C4-2B (cell line): ENCODE measurements at regions not wholly inside any gene's neighbourhood (a gene's known extent, or its start where the extent isn't known, plus 50 kb on each side); places are given as distances from the start of the nearest gene placed in this dataset.

Experiments used
- H3K27ac ChIP-seq: fragments of 450-650 bp; 2 replicates; pipeline ENCODE4 v1.5.1; 2017
- CTCF ChIP-seq: fragments of 450-650 bp; conservative IDR thresholded peaks from 2 replicates; pipeline ENCODE4 v1.5.1; 2017; ENCODE audit warnings: mild to moderate bottlenecking
- ZFX ChIP-seq: fragments of 450-650 bp; IDR thresholded peaks from 2 replicates; pipeline ENCODE4 v1.6.1; 2017

DNA sequence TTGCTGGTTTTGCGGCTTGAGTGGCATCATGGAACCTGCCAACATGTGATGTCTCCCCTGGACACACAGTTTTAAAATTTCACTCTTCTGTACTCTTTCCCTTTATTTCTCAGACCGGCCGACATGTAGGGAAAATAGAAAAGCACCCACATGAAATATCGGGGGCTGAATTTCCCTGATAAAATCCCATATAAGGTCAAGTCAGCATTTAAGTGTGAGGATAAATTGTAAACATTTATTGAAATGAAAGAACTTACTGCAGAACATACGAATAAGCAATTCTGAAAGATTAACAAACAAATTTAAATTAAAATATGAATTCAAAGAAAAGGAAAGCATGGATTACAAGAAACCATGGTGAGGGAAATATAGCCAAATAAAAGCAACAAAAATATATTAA is 345.5 kb downstream of the EPHA7 start:
- TF ChIP-seq CTCF (no peak), ZFX (no peak)
- H3K27ac ChIP-seq: no peak overlapping the region

GRCh38 chr6:93069856-93070255 is 349.5 kb downstream of the EPHA7 start:
- no peak for TF ChIP-seq CTCF
- TF ChIP-seq ZFX: no peak
- no peak overlapping the region for H3K27ac ChIP-seq

GRCh38 chr6:93059911-93060310 is 359.4 kb downstream of the EPHA7 start:
- TF ChIP-seq CTCF (no peak), ZFX (no peak)
- no peak overlapping the region for H3K27ac ChIP-seq

DNA sequence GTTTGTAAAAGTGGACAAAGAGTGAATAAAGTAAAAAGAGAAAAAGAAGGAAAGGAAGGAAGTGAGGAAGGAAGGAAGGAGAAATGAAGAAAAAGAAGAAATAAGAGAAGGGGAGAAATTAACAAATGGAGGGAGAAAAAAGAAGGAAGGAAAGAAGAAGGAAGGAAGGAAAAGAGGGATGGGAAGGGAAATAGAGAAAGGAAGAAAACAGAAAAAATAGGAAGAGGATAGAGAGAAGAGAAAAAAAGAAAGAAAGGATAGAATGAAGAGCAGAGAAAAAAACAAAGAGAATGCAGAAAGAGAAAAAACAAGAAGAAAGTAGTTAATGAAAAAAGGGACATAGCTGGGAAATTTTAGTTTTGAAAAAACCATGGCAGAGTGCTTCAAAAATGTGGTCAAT is 361.8 kb downstream of the EPHA7 start:
- TF ChIP-seq CTCF (no peak), ZFX (no peak)
- no peak overlapping the region for H3K27ac ChIP-seq

DNA sequence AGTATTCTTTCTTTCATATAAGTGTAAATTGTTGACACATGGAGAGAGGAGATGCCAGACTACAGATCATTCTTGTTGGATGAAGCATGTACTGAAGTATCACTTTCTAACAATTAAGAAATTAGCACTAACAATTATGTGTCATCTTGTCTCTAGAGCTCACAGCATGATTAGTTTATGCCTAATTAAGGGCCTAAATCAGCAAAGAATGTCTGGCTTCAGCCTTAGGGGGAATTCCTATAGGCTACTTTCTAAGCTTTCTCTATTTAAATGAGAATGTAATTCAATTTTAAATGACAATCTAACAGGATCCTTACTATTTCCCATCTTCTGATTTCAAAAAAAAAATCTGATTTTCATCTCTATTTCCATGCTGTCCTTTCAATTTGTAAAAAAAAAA is 371.0 kb downstream of the EPHA7 start:
- no peak overlapping the region for H3K27ac ChIP-seq
- TF ChIP-seq ZFX: no peak
- no peak for TF ChIP-seq CTCF

- H3K27ac ChIP-seq: no peak overlapping the region
- TF ChIP-seq ZFX: no peak
- no peak for TF ChIP-seq CTCF
Measured at GRCh38 chr6:93047033-93047432, 372.3 kb downstream of the EPHA7 start.

GRCh38 chr6:93045156-93045555 is 374.2 kb downstream of the EPHA7 start:
- no peak for TF ChIP-seq CTCF
- no peak for TF ChIP-seq ZFX
- H3K27ac ChIP-seq: no peak overlapping the region

GRCh38 chr6:93040375-93040774 is 379.0 kb downstream of the EPHA7 start:
- TF ChIP-seq ZFX (no peak), CTCF (no peak)
- no peak overlapping the region for H3K27ac ChIP-seq
